Endothelial cell of umbilical vein (primary cell): ENCODE measurements at regions not wholly inside any gene's neighbourhood (a gene's known extent, or its start where the extent isn't known, plus 50 kb on each side); places are given as distances from the start of the nearest gene placed in this dataset.

Source experiments
- BruUV-seq: library from RNA; stranded (reverse); fragments of 400-500 nt; replicated peaks from 2 replicates; lab custom pipeline; 2021; lab: Mats Ljungman, UMichigan
- CTCF ChIA-PET: fragments of 300-600, 350-600 bp; sonication (Branson Sonifier 250); formaldehyde crosslinking; loops from one replicate; lab custom pipeline; 2021; ENCODE audit warnings: antibody characterized with exemption, inconsistent platforms; lab: Charles Lee
- POLR2A ChIA-PET: fragments of 300-600, 350-600 bp; sonication (Branson Sonifier 250); formaldehyde crosslinking; loops from one replicate; lab custom pipeline; 2021; ENCODE audit warnings: antibody characterized with exemption, inconsistent platforms; lab: Charles Lee
- DNase-seq: peaks from one replicate; pipeline ENCODE4 v3.0.0-alpha.2; 2011; ENCODE audit warnings: low read depth, low spot score
- FAIRE-seq: peaks from 2 replicates; lab custom pipeline; 2011; peaks lifted over from hg19 to GRCh38; lab: Jason Lieb, UNC
- H2AFZ ChIP-seq: 2 replicates; pipeline ENCODE4 v1.6.0; 2012; ENCODE audit warnings: low read depth, low read length, control low read depth, inconsistent platforms
- H3K27ac ChIP-seq: 2 replicates; pipeline ENCODE4 v1.5.1; 2011; ENCODE audit warnings: low read depth, mild to moderate bottlenecking, control low read depth, low read length, moderate library complexity; ENCODE audit not compliant: insufficient read depth
- H3K27me3 ChIP-seq, 2 experiments: 2 replicates each; pipeline versions ENCODE4 v1.6.0 to v1.6.1; 2011; ENCODE audit warnings: low read length in 2 of 2, mixed read lengths in 1 of 2; ENCODE audit not compliant: control insufficient read depth in 2 of 2, insufficient read depth in 2 of 2
- H3K36me3 ChIP-seq, 2 experiments: 2 replicates in 1 of 2; 3 replicates in 1 of 2; pipeline ENCODE4 v1.5.1; 2011; ENCODE audit warnings: low read length in 2 of 2, mild to moderate bottlenecking in 1 of 2, moderate library complexity in 1 of 2; ENCODE audit not compliant: control insufficient read depth in 2 of 2, insufficient read depth in 2 of 2; ENCODE audit errors: extremely low read depth in 1 of 2
- H3K4me1 ChIP-seq: 3 replicates; pipeline ENCODE4 v1.5.1; 2011; ENCODE audit warnings: mild to moderate bottlenecking, low read length; ENCODE audit not compliant: control insufficient read depth, insufficient read depth; ENCODE audit errors: extremely low read depth
- H3K4me2 ChIP-seq: 2 replicates; pipeline ENCODE4 v1.6.1; 2011; ENCODE audit warnings: low read length, control low read depth, mixed read lengths; ENCODE audit not compliant: insufficient read depth
- H3K4me3 ChIP-seq, 3 experiments: fragments of 200-600 bp in 1 of 3; sonication (generic), shearing (Covaris generic) in 1 of 3; replicated peaks in 1 of 3; 2 replicates each; pipeline ENCODE4 v1.5.1; 2011 to 2016; ENCODE audit warnings: control low read depth in 3 of 3, low read length in 3 of 3, mild to moderate bottlenecking in 2 of 3, inconsistent platforms in 1 of 3, low read depth in 1 of 3, moderate library complexity in 1 of 3; ENCODE audit not compliant: insufficient read depth in 1 of 3
- H3K79me2 ChIP-seq: 2 replicates; pipeline ENCODE4 v1.6.0; 2012; ENCODE audit warnings: low read length, inconsistent platforms; ENCODE audit not compliant: control insufficient read depth, insufficient read depth
- H3K9ac ChIP-seq: replicated peaks from 2 replicates; pipeline ENCODE3; 2011; ENCODE audit warnings: low read length, control low read depth; ENCODE audit not compliant: insufficient read depth; ENCODE audit errors: extremely low read depth
- H3K9me1 ChIP-seq: replicated peaks from 3 replicates; pipeline ENCODE4 v1.6.0; 2011; ENCODE audit warnings: mild to moderate bottlenecking, low read length; ENCODE audit not compliant: control insufficient read depth, insufficient read depth; ENCODE audit errors: extremely low read depth
- H3K9me3 ChIP-seq: replicated peaks from 2 replicates; pipeline ENCODE4 v1.5.1; 2012; ENCODE audit warnings: low read length, inconsistent platforms; ENCODE audit not compliant: control insufficient read depth, insufficient read depth
- H4K20me1 ChIP-seq: replicated peaks from 2 replicates; pipeline ENCODE3; 2011; ENCODE audit warnings: mild to moderate bottlenecking, low read length; ENCODE audit not compliant: control insufficient read depth, insufficient read depth; ENCODE audit errors: extremely low read depth
- EZH2 ChIP-seq: IDR thresholded peaks from 2 replicates; pipeline ENCODE4 v1.6.1; 2012; ENCODE audit warnings: borderline replicate concordance, low read depth, mild to moderate bottlenecking, moderate library complexity, low read length, inconsistent platforms; ENCODE audit not compliant: severe bottlenecking
- FOS ChIP-seq: IDR thresholded peaks from 2 replicates; pipeline ENCODE4 v1.6.1; 2011; ENCODE audit warnings: mild to moderate bottlenecking, low read length, moderate library complexity, borderline replicate concordance; ENCODE audit not compliant: insufficient read depth
- GATA2 ChIP-seq: IDR thresholded peaks from 2 replicates; pipeline ENCODE4 v1.7.0; 2011; ENCODE audit warnings: low read depth, mild to moderate bottlenecking, moderate library complexity, mixed read lengths, low read length; ENCODE audit not compliant: insufficient read length, insufficient read depth
- JUN ChIP-seq: IDR thresholded peaks from 2 replicates; pipeline ENCODE4 v1.6.1; 2011; ENCODE audit warnings: borderline replicate concordance, low read depth; ENCODE audit not compliant: insufficient read length, insufficient read depth
- MYC ChIP-seq: IDR thresholded peaks from one replicate; pipeline ENCODE4 v1.6.1; 2011; ENCODE audit warnings: mild to moderate bottlenecking, low read depth, low read length
- POLR2A ChIP-seq: IDR thresholded peaks from 2 replicates; pipeline ENCODE4 v1.6.1; 2012; ENCODE audit warnings: low read depth, mild to moderate bottlenecking, control low read depth, low read length
- POLR2AphosphoS5 ChIP-seq: IDR thresholded peaks from 2 replicates; pipeline ENCODE4 v1.6.1; 2012; ENCODE audit warnings: low read depth, mild to moderate bottlenecking, control low read depth, low read length, moderate library complexity; ENCODE audit not compliant: insufficient read depth
- dilution Hi-C: fragments of 300-500 bp; cut with MboI; formaldehyde crosslinking; loops from one replicate; pipeline ENCODE4 v1.15.0; 2019; ENCODE audit warnings: low sequenced_read_pairs; ENCODE audit not compliant: extremely low pct_ligation_motif_present
- intact Hi-C: fragments of 100-400 bp; cut with micrococcal nuclease; formaldehyde crosslinking; loops from one replicate; pipeline ENCODE4 v1.10.0; 2022
- TF ChIP-seq, protein P1 (sequence below): IDR thresholded peaks from 2 replicates; pipeline ENCODE4 v1.6.1; 2011; ENCODE audit not compliant: insufficient read depth, insufficient read length
- TF ChIP-seq, protein P2 (sequence below), 2 donors: IDR thresholded peaks; 1 replicate in 1 of 2; 2 replicates in 1 of 2; pipeline ENCODE4 v1.5.1; 2011; ENCODE audit warnings: low read length in 2 of 2, mild to moderate bottlenecking in 2 of 2, moderate library complexity in 2 of 2, control low read depth in 1 of 2, inconsistent platforms in 1 of 2, low read depth in 1 of 2; ENCODE audit not compliant: insufficient read depth in 1 of 2; ENCODE audit errors: extremely low read depth in 1 of 2

DNA sequence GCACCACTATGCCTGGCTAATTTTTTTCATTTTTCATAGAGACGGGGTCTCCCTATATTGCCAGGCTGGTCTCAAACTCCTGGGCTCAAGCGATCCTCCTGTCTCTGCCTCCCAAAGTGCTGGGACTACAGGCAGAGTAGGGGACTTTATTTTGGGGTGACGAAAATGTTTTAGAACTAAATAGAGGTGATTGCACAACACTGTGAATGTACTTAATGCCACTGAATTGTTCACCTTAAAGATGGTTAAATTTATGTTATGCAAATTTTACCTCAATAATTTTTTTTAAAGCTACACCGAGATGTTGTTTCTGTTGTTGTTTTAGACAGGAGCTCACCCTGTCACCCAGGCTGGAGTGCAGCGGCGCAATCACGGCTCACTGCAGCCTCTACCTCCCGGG, 111.9 kb upstream of the SEC14L1 start:
- POLR2A ChIA-PET: no interaction called here
- DNase-seq (no peak), FAIRE-seq (no peak)
- no peaks in the 10 kb centered on the region for H3K9me1 ChIP-seq
- intact Hi-C loops (no loop called here), dilution Hi-C loops (no loop called here)
- no peak overlapping the region for H3K27ac ChIP-seq
- no TSS peak for BruUV-seq
- H3K36me3 ChIP-seq: no peaks in the 10 kb centered on the region
- H3K4me2 ChIP-seq: no peak overlapping the region
- H3K9me3 ChIP-seq: no peaks in the 10 kb centered on the region
- no peaks in the 10 kb centered on the region for H3K4me1 ChIP-seq
- H3K4me3 ChIP-seq: no peak overlapping the region
- H3K27me3 ChIP-seq: peaks cover 2 to 5% of the 10 kb centered on the region in 2 experiments
- no peak overlapping the region for H3K9ac ChIP-seq
- CTCF ChIA-PET: interaction anchor here (1.4 kb wide), 1 partner anchor 27 kb away, joined by 6 read pairs; no protein-coding TSS in a partner anchor
- H2AFZ ChIP-seq: no peak overlapping the region
- no peaks in the 10 kb centered on the region for H3K79me2 ChIP-seq
- TF ChIP-seq POLR2A (no peak), GATA2 (no peak), EZH2 (no peak), MYC (no peak), POLR2AphosphoS5 (no peak)
- TF ChIP-seq, protein P1, sequence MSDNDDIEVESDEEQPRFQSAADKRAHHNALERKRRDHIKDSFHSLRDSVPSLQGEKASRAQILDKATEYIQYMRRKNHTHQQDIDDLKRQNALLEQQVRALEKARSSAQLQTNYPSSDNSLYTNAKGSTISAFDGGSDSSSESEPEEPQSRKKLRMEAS: no peak
- H4K20me1 ChIP-seq: no peaks in the 10 kb centered on the region

DNA sequence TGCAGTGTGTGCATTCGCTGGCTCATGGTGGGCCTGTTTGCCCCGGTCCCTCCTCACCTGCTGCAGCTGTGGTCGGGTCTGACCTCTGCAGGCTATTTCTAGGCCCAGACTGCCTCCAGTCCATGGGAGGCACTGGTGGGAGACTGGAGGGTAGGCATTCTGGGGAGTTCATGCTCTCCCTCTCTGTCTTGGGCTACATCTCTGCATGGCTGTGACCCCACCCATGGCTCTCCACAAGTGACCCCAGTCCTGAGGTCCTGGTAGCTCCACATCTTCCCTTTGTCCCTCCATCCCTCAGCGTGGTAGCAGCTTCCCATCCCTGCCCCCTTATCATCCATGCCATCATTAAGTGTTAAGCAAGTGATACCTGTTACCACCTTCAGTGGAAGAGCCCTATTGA, 107.8 kb upstream of the SEC14L1 start:
- intact Hi-C loops (no loop called here), dilution Hi-C loops (no loop called here)
- no peaks in the 10 kb centered on the region for H3K9me1 ChIP-seq
- H3K4me2 ChIP-seq: no peak overlapping the region
- DNase-seq: no peak
- H2AFZ ChIP-seq: no peak overlapping the region
- H3K27me3 ChIP-seq: no peaks in the 10 kb centered on the region
- ChIA-PET CTCF (interaction anchor here (1.7 kb wide), 1 partner anchor 23 kb away, joined by 7 read pairs; no protein-coding TSS in a partner anchor), POLR2A (no interaction called here)
- no peak for FAIRE-seq
- no peaks in the 10 kb centered on the region for H3K4me1 ChIP-seq
- no TSS peak for BruUV-seq
- no peaks in the 10 kb centered on the region for H4K20me1 ChIP-seq
- H3K4me3 ChIP-seq: no peak overlapping the region
- TF ChIP-seq, protein P2, sequence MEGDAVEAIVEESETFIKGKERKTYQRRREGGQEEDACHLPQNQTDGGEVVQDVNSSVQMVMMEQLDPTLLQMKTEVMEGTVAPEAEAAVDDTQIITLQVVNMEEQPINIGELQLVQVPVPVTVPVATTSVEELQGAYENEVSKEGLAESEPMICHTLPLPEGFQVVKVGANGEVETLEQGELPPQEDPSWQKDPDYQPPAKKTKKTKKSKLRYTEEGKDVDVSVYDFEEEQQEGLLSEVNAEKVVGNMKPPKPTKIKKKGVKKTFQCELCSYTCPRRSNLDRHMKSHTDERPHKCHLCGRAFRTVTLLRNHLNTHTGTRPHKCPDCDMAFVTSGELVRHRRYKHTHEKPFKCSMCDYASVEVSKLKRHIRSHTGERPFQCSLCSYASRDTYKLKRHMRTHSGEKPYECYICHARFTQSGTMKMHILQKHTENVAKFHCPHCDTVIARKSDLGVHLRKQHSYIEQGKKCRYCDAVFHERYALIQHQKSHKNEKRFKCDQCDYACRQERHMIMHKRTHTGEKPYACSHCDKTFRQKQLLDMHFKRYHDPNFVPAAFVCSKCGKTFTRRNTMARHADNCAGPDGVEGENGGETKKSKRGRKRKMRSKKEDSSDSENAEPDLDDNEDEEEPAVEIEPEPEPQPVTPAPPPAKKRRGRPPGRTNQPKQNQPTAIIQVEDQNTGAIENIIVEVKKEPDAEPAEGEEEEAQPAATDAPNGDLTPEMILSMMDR (IDR thresholded peaks at IDR 0.05; ENCODE audit: extremely low read depth in 1 of 2, insufficient read depth in 1 of 2, low read depth in 1 of 2, low read length in 2 of 2): no peak
- TF ChIP-seq GATA2 (no peak), JUN (no peak), MYC (no peak), FOS (no peak), POLR2A (no peak), EZH2 (no peak), POLR2AphosphoS5 (no peak)
- TF ChIP-seq, protein P1: no peak
- no peak overlapping the region for H3K27ac ChIP-seq
- no peaks in the 10 kb centered on the region for H3K9me3 ChIP-seq
- no peaks in the 10 kb centered on the region for H3K79me2 ChIP-seq
- H3K36me3 ChIP-seq: no peaks in the 10 kb centered on the region
- no peak overlapping the region for H3K9ac ChIP-seq
